ENCODE measurements at regions not wholly inside any gene's neighbourhood (a gene's known extent, or its start where the extent isn't known, plus 50 kb on each side); places are given as distances from the start of the nearest gene placed in this dataset.

DNA sequence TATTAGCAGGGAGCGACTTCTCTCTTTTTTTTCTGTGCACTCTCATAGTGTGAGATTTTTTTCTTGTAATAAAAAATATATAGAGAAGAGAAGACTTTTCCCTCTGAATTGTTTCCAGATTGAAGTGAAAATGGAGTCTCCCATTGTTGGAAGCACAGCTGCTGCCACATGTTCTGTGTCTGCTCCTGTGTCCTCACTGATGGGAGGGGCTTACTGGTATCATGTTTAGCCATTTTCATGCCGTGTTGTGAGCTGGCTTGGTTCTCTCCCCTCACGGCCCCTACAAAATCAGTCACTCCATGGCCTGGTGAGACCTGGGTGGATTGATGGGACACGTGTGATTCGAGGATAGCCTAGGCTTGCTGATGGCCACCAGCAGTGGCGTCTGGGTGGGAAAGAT is 379.7 kb upstream of the DDHD1 start:
- H3K23ac ChIP-seq (ENCODE audit: insufficient read length) = no peak overlapping the region
- H3K4ac ChIP-seq (replicated peaks; ENCODE audit: insufficient read length, low read depth, low read length) = no peak overlapping the region
- H3K56ac ChIP-seq (replicated peaks; ENCODE audit: insufficient read length, low read depth, low read length) = no peak overlapping the region
- H3K14ac ChIP-seq (ENCODE audit: insufficient read length) = no peak overlapping the region
- POLR2A ChIA-PET (ENCODE audit: partially characterized antibody) = interaction anchor here (1.6 kb wide), 1 partner anchor 8 kb away, joined by 3 read pairs; no protein-coding TSS in a partner anchor
- H3K36me3 ChIP-seq (ENCODE audit: control insufficient read depth in 2 of 4, insufficient read depth in 4 of 4, low read length in 3 of 4) = no peaks in the 10 kb centered on the region
- H3K27me3 ChIP-seq (replicated peaks in 1 of 4; ENCODE audit: control insufficient read depth in 3 of 4, extremely low read depth in 1 of 4, insufficient read depth in 3 of 4, low read length in 3 of 4) = no peaks in the 10 kb centered on the region; a peak in 1 of 7 replicates
- FAIRE-seq (no peak), DNase-seq (ENCODE audit: low read depth in 1 of 2, low spot score in 2 of 2) (no peak)
- H4K8ac ChIP-seq (ENCODE audit: extremely low read depth, insufficient read depth, low read length) = 0 out of 2 replicates have a peak overlapping the region, but pooled peaks have one; percentile 18
- no peaks in the 10 kb centered on the region for H3K9me3 ChIP-seq (ENCODE audit: insufficient read depth in 2 of 2, low read depth in 1 of 2, low read length in 1 of 2)
- no peak overlapping the region for H3K4me2 ChIP-seq (ENCODE audit: insufficient read depth in 1 of 2, low read depth in 2 of 2, low read length in 2 of 2)
- no peak overlapping the region for H2AK5ac ChIP-seq (ENCODE audit: low read depth, low read length)
- H3K9ac ChIP-seq (replicated peaks in 1 of 4; ENCODE audit: extremely low read depth in 1 of 4, low read depth in 3 of 4, low read length in 3 of 4) = no peak overlapping the region
- H4K5ac ChIP-seq (ENCODE audit: insufficient read length, low read depth, low read length) = no peak overlapping the region
- H3K27ac ChIP-seq (ENCODE audit: low read depth, low read length) = no peak overlapping the region
- H2BK5ac ChIP-seq (ENCODE audit: low read depth, low read length) = no peak overlapping the region
- H4K91ac ChIP-seq (replicated peaks; ENCODE audit: insufficient read length, low read length) = no peak overlapping the region
- H3K4me3 ChIP-seq (ENCODE audit: extremely low read depth in 1 of 4, insufficient read depth in 2 of 4, low read depth in 3 of 4, low read length in 4 of 4) = no peak overlapping the region
- H2BK120ac ChIP-seq (replicated peaks; ENCODE audit: low read depth, low read length) = no peak overlapping the region
- no peaks in the 10 kb centered on the region for H3K23me2 ChIP-seq (ENCODE audit: low read depth, low read length)
- no peaks in the 10 kb centered on the region for H3K4me1 ChIP-seq (replicated peaks in 1 of 4; ENCODE audit: control insufficient read depth in 3 of 4, insufficient read depth in 4 of 4, low read length in 3 of 4)
- TF ChIP-seq, protein P1, sequence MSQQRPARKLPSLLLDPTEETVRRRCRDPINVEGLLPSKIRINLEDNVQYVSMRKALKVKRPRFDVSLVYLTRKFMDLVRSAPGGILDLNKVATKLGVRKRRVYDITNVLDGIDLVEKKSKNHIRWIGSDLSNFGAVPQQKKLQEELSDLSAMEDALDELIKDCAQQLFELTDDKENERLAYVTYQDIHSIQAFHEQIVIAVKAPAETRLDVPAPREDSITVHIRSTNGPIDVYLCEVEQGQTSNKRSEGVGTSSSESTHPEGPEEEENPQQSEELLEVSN (IDR thresholded peaks at IDR 0.05) = no peak
- TF ChIP-seq, protein P2, sequence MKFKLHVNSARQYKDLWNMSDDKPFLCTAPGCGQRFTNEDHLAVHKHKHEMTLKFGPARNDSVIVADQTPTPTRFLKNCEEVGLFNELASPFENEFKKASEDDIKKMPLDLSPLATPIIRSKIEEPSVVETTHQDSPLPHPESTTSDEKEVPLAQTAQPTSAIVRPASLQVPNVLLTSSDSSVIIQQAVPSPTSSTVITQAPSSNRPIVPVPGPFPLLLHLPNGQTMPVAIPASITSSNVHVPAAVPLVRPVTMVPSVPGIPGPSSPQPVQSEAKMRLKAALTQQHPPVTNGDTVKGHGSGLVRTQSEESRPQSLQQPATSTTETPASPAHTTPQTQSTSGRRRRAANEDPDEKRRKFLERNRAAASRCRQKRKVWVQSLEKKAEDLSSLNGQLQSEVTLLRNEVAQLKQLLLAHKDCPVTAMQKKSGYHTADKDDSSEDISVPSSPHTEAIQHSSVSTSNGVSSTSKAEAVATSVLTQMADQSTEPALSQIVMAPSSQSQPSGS (IDR thresholded peaks at IDR 0.05; ENCODE audit: low read length) = no peak
- TF ChIP-seq GABPA (IDR thresholded peaks at IDR 0.05; ENCODE audit: borderline replicate concordance, insufficient read depth, low read length) = no peak
- TF ChIP-seq NRF1 (IDR thresholded peaks at IDR 0.05; ENCODE audit: low read depth, low read length) = no peak
- H3K79me1 ChIP-seq (ENCODE audit: low read depth, low read length) = no peaks in the 10 kb centered on the region
- no peak overlapping the region for H2BK12ac ChIP-seq (ENCODE audit: low read depth, low read length)
- 89% methylated on average over 6 of the region's 6 CpGs; no CpG with 5 or more reads in 1 of the 2 experiments for WGBS, 2 experiments (ENCODE audit: extremely low coverage in 1 of 2, insufficient coverage in 1 of 2, insufficient read length in 1 of 2, insufficient replicate concordance in 2 of 2, low coverage in 1 of 2, low lambda C conversion rate in 2 of 2, missing lambda C conversion rate in 1 of 2)
- no peaks in the 10 kb centered on the region for H3K79me2 ChIP-seq (ENCODE audit: control insufficient read depth in 1 of 2, insufficient read depth in 2 of 2, low read length in 2 of 2)
- CTCF ChIA-PET (ENCODE audit: partially characterized antibody) = interaction anchor here (1.5 kb wide), 1 partner anchor 654 kb away, joined by 3 read pairs; no protein-coding TSS in a partner anchor
- H2AFZ ChIP-seq (ENCODE audit: low read length) = no peak overlapping the region
- no peak overlapping the region for H3K18ac ChIP-seq (ENCODE audit: extremely low read depth, low read length)
- H4K20me1 ChIP-seq (replicated peaks in 1 of 2; ENCODE audit: control insufficient read depth in 1 of 2, insufficient read depth in 2 of 2, low read length in 2 of 2) = no peaks in the 10 kb centered on the region
- H2BK15ac ChIP-seq (ENCODE audit: low read length) = no peak overlapping the region
- no peak overlapping the region for H2BK20ac ChIP-seq (ENCODE audit: low read length)

Measured in H1 (cell line).